H1 (cell line): ENCODE measurements at regions not wholly inside any gene's neighbourhood (a gene's known extent, or its start where the extent isn't known, plus 50 kb on each side); places are given as distances from the start of the nearest gene placed in this dataset.

ENCODE experiments used
- CTCF ChIA-PET: fragments of 300-600 bp; sonication (Branson Sonifier 250); formaldehyde crosslinking; loops from one replicate; lab custom pipeline; 2021; ENCODE audit not compliant: partially characterized antibody; lab: Charles Lee
- POLR2A ChIA-PET: fragments of 300-600 bp; sonication (Branson Sonifier 250); formaldehyde crosslinking; loops from one replicate; lab custom pipeline; 2021; ENCODE audit warnings: inconsistent platforms; ENCODE audit not compliant: partially characterized antibody; lab: Charles Lee
- DNase-seq, 2 experiments: peaks; one replicate each; pipeline versions ENCODE4 v3.0.0 to v3.0.0-alpha.2; 2010 to 2022; ENCODE audit warnings: low spot score in 2 of 2, low read depth in 1 of 2, mixed read lengths in 1 of 2
- FAIRE-seq: peaks from 2 replicates; lab custom pipeline; 2011; peaks lifted over from hg19 to GRCh38; lab: Jason Lieb, UNC
- H2AFZ ChIP-seq: 2 replicates; pipeline ENCODE4 v1.8.1; 2012; ENCODE audit warnings: low read length, inconsistent platforms
- H2AK5ac ChIP-seq: 2 replicates; pipeline ENCODE4 v1.6.1; 2013; ENCODE audit warnings: low read depth, low read length
- H2BK120ac ChIP-seq: replicated peaks from 2 replicates; pipeline ENCODE3; 2013; ENCODE audit warnings: low read depth, low read length, inconsistent platforms
- H2BK12ac ChIP-seq: 2 replicates; pipeline ENCODE4 v1.6.1; 2013; ENCODE audit warnings: low read depth, low read length
- H2BK15ac ChIP-seq: 2 replicates; pipeline ENCODE4 v1.6.1; 2013; ENCODE audit warnings: low read length
- H2BK20ac ChIP-seq: 2 replicates; pipeline ENCODE4 v1.6.1; 2013; ENCODE audit warnings: low read length
- H2BK5ac ChIP-seq: 2 replicates; pipeline ENCODE4 v1.6.1; 2013; ENCODE audit warnings: low read depth, low read length
- H3K14ac ChIP-seq: 2 replicates; pipeline ENCODE4 v1.6.1; 2013; ENCODE audit warnings: inconsistent platforms; ENCODE audit not compliant: insufficient read length
- H3K18ac ChIP-seq: 2 replicates; pipeline ENCODE4 v1.6.1; 2013; ENCODE audit warnings: low read length; ENCODE audit errors: extremely low read depth
- H3K23ac ChIP-seq: 2 replicates; pipeline ENCODE4 v1.6.1; 2013; ENCODE audit warnings: inconsistent platforms; ENCODE audit not compliant: insufficient read length
- H3K23me2 ChIP-seq: 2 replicates; pipeline ENCODE4 v1.6.1; 2013; ENCODE audit warnings: low read depth, low read length
- H3K27ac ChIP-seq: 2 replicates; pipeline ENCODE4 v1.6.1; 2011; ENCODE audit warnings: low read depth, low read length, inconsistent platforms
- H3K27me3 ChIP-seq, 4 experiments: replicated peaks in 1 of 4; 1 replicate in 1 of 4; 2 replicates in 3 of 4; pipeline versions ENCODE4 v1.6.1 to v1.8.1; 2011 to 2013; ENCODE audit warnings: low read length in 3 of 4, mild to moderate bottlenecking in 3 of 4, inconsistent platforms in 2 of 4, mixed read lengths in 2 of 4, moderate library complexity in 1 of 4; ENCODE audit not compliant: control insufficient read depth in 3 of 4, insufficient read depth in 3 of 4; ENCODE audit errors: extremely low read depth in 1 of 4
- H3K36me3 ChIP-seq, 4 experiments: 2 replicates each; pipeline versions ENCODE4 v1.6.1 to v1.8.1; 2011 to 2013; ENCODE audit warnings: mild to moderate bottlenecking in 4 of 4, low read length in 3 of 4, moderate library complexity in 2 of 4, control low read depth in 1 of 4, inconsistent platforms in 1 of 4; ENCODE audit not compliant: insufficient read depth in 4 of 4, control insufficient read depth in 2 of 4
- H3K4ac ChIP-seq: replicated peaks from 2 replicates; pipeline ENCODE3; 2013; ENCODE audit warnings: low read length, low read depth, mixed read lengths, inconsistent platforms; ENCODE audit not compliant: insufficient read length
- H3K4me1 ChIP-seq, 4 experiments: replicated peaks in 1 of 4; 1 replicate in 1 of 4; 2 replicates in 3 of 4; pipeline versions ENCODE4 v1.6.1 to v1.8.1; 2011 to 2013; ENCODE audit warnings: low read length in 3 of 4, inconsistent platforms in 2 of 4, mixed read lengths in 1 of 4; ENCODE audit not compliant: insufficient read depth in 4 of 4, control insufficient read depth in 3 of 4
- H3K4me2 ChIP-seq, 2 experiments: 2 replicates each; pipeline versions ENCODE4 v1.6.1 to v1.8.1; 2011 to 2013; ENCODE audit warnings: low read depth in 2 of 2, low read length in 2 of 2, control low read depth in 1 of 2, inconsistent platforms in 1 of 2, mild to moderate bottlenecking in 1 of 2; ENCODE audit not compliant: insufficient read depth in 1 of 2
- H3K4me3 ChIP-seq, 4 experiments: fragments of 200-600, 300-600 bp in 1 of 4; sonication (generic), shearing (Covaris generic), sonication (Bioruptor Twin) in 1 of 4; 2 replicates each; pipeline versions ENCODE4 v1.5.1 to v1.8.1; 2011 to 2016; ENCODE audit warnings: low read length in 4 of 4, low read depth in 3 of 4, control low read depth in 2 of 4, inconsistent platforms in 2 of 4, mild to moderate bottlenecking in 2 of 4, mixed read lengths in 1 of 4, moderate library complexity in 1 of 4; ENCODE audit not compliant: insufficient read depth in 2 of 4; ENCODE audit errors: extremely low read depth in 1 of 4
- H3K56ac ChIP-seq: replicated peaks from 2 replicates; pipeline ENCODE3; 2013; ENCODE audit warnings: low read depth, mild to moderate bottlenecking, mixed read lengths, low read length, inconsistent platforms; ENCODE audit not compliant: insufficient read length
- H3K79me1 ChIP-seq: 2 replicates; pipeline ENCODE4 v1.6.1; 2013; ENCODE audit warnings: low read depth, low read length, control low read depth
- H3K79me2 ChIP-seq, 2 experiments: 2 replicates each; pipeline versions ENCODE4 v1.6.1 to v1.8.1; 2012 to 2013; ENCODE audit warnings: low read length in 2 of 2, mild to moderate bottlenecking in 2 of 2, inconsistent platforms in 1 of 2; ENCODE audit not compliant: insufficient read depth in 2 of 2, control insufficient read depth in 1 of 2
- H3K9ac ChIP-seq, 4 experiments: replicated peaks in 1 of 4; 1 replicate in 1 of 4; 2 replicates in 3 of 4; pipeline versions ENCODE4 v1.6.1 to v1.8.1; 2011 to 2013; ENCODE audit warnings: low read depth in 3 of 4, low read length in 3 of 4, control low read depth in 2 of 4, mild to moderate bottlenecking in 2 of 4, moderate library complexity in 2 of 4, inconsistent platforms in 1 of 4; ENCODE audit errors: extremely low read depth in 1 of 4
- H3K9me3 ChIP-seq, 2 experiments: 2 replicates each; pipeline versions ENCODE4 v1.6.1 to v1.8.1; 2012 to 2013; ENCODE audit warnings: mild to moderate bottlenecking in 2 of 2, moderate library complexity in 2 of 2, control low read depth in 1 of 2, inconsistent platforms in 1 of 2, low read depth in 1 of 2, low read length in 1 of 2, mixed read lengths in 1 of 2; ENCODE audit not compliant: insufficient read depth in 2 of 2
- H4K20me1 ChIP-seq, 2 experiments: replicated peaks in 1 of 2; 2 replicates each; pipeline versions ENCODE3 to v1.8.1; 2011 to 2013; ENCODE audit warnings: inconsistent platforms in 2 of 2, low read length in 2 of 2, mild to moderate bottlenecking in 1 of 2; ENCODE audit not compliant: insufficient read depth in 2 of 2, control insufficient read depth in 1 of 2
- H4K5ac ChIP-seq: 2 replicates; pipeline ENCODE4 v1.6.1; 2013; ENCODE audit warnings: low read length, low read depth, mixed read lengths, inconsistent platforms; ENCODE audit not compliant: insufficient read length
- H4K8ac ChIP-seq: 2 replicates; pipeline ENCODE4 v1.8.0; 2013; ENCODE audit warnings: mild to moderate bottlenecking, moderate library complexity, low read length, inconsistent platforms; ENCODE audit not compliant: insufficient read depth; ENCODE audit errors: extremely low read depth
- H4K91ac ChIP-seq: replicated peaks from 2 replicates; pipeline ENCODE3; 2013; ENCODE audit warnings: low read length, mixed read lengths, inconsistent platforms; ENCODE audit not compliant: insufficient read length
- CEBPB ChIP-seq: IDR thresholded peaks from 2 replicates; pipeline ENCODE4 v1.6.1; 2012; ENCODE audit warnings: low read depth, low read length
- JUN ChIP-seq: IDR thresholded peaks from 2 replicates; pipeline ENCODE4 v1.6.1; 2011; ENCODE audit warnings: low read depth, mild to moderate bottlenecking, improper control_type of control experiment, low read length
- JUND ChIP-seq: IDR thresholded peaks from 2 replicates; pipeline ENCODE4 v1.6.1; 2011; ENCODE audit warnings: mild to moderate bottlenecking, improper control_type of control experiment, low read length
- MAFK ChIP-seq: IDR thresholded peaks from 2 replicates; pipeline ENCODE4 v1.6.1; 2012; ENCODE audit warnings: low read depth, mild to moderate bottlenecking, improper control_type of control experiment, low read length
- RNF2 ChIP-seq: fragments of 200-900, 300-1000 bp; sonication (generic); IDR thresholded peaks from 2 replicates; pipeline ENCODE4 v1.7.1; 2016; ENCODE audit warnings: borderline replicate concordance, low read depth, mild to moderate bottlenecking, antibody characterized with exemption, low read length; ENCODE audit not compliant: poor library complexity, severe bottlenecking; ENCODE audit errors: missing control alignments
- RXRA ChIP-seq: IDR thresholded peaks from 2 replicates; pipeline ENCODE4 v1.6.1; 2011; ENCODE audit warnings: low read depth, mild to moderate bottlenecking, low read length, moderate library complexity; ENCODE audit not compliant: insufficient read depth
- TCF12 ChIP-seq: IDR thresholded peaks from 2 replicates; pipeline ENCODE4 v1.6.1; 2011; ENCODE audit warnings: low read depth, mild to moderate bottlenecking, low read length
- YY1 ChIP-seq: IDR thresholded peaks from 2 replicates; pipeline ENCODE4 v1.6.1; 2011; ENCODE audit warnings: low read depth, mild to moderate bottlenecking, low read length
- WGBS, 2 experiments: shearing (Covaris generic) in 1 of 2; methylation state at CpG; one replicate each; pipeline versions ENCODE4 v1.1.6 to v1.1.7; 2013 to 2015; ENCODE audit warnings: low lambda C conversion rate in 2 of 2, mixed read lengths in 2 of 2, inconsistent platforms in 1 of 2, low coverage in 1 of 2, missing lambda C conversion rate in 1 of 2; ENCODE audit not compliant: insufficient replicate concordance in 2 of 2, insufficient coverage in 1 of 2, insufficient read length in 1 of 2; ENCODE audit errors: extremely low coverage in 1 of 2, missing lambda C conversion rate in 1 of 2; 5-methylcytosine and 5-hydroxymethylcytosine counted together
- TF ChIP-seq, protein P1 (sequence below): IDR thresholded peaks from 2 replicates; pipeline ENCODE4 v1.6.1; 2011; ENCODE audit warnings: low read depth, mild to moderate bottlenecking, low read length; ENCODE audit not compliant: insufficient read depth

DNA sequence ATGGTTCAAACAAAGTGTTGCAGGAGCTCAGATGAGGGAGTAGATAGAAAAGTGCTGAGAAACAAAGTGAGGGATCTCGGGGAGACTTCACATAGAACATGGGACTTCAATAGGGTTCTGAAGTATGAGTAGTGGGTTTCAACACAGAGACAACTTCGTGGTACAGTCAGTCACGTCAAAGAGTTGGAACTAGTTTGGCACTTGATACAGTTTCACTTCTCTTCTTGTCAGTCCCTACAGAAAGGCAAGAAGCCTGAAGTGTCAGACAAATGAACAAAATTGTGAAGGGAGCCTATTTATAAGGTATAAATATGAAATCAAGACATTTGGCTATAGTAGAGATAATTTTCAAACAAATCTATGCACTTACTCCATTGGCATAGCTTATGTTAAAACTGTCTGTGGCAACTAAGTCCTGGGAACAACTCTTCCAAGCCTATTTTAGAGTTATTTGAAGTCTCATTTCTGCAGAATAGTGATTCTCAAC lies 338.0 kb downstream of the TDRD15 start:
- no peak overlapping the region for H3K56ac ChIP-seq
- no peaks in the 10 kb centered on the region for H3K79me2 ChIP-seq
- H3K23me2 ChIP-seq = no peaks in the 10 kb centered on the region
- H4K8ac ChIP-seq = no peak overlapping the region
- no peak overlapping the region for H2BK5ac ChIP-seq
- no peaks in the 10 kb centered on the region for H3K4me1 ChIP-seq
- H2BK12ac ChIP-seq = no peak overlapping the region
- H3K4ac ChIP-seq = no peak overlapping the region
- H3K23ac ChIP-seq = no peak overlapping the region
- 100% methylated on average over 3 of the region's 3 CpGs; no CpG with 5 or more reads in 1 of the 2 experiments for WGBS, 2 experiments
- H4K20me1 ChIP-seq = no peaks in the 10 kb centered on the region
- no peak overlapping the region for H2AFZ ChIP-seq
- CTCF ChIA-PET = interaction anchor here (1.0 kb wide), 1 partner anchor 15 kb away, joined by 3 read pairs; no protein-coding TSS in a partner anchor
- H3K36me3 ChIP-seq = no peaks in the 10 kb centered on the region; a peak in 1 of 8 replicates
- no peak overlapping the region for H4K91ac ChIP-seq
- FAIRE-seq (no peak), DNase-seq (no peak)
- no peak overlapping the region for H2BK120ac ChIP-seq
- POLR2A ChIA-PET = no interaction called here
- no peaks in the 10 kb centered on the region for H3K27me3 ChIP-seq
- no peak overlapping the region for H3K9ac ChIP-seq
- no peak overlapping the region for H3K4me3 ChIP-seq
- no peak overlapping the region for H3K14ac ChIP-seq
- H2BK15ac ChIP-seq = no peak overlapping the region
- peaks cover 0 to 6% of the 10 kb centered on the region in 2 experiments; a peak in 2 of 4 replicates for H3K9me3 ChIP-seq
- H3K27ac ChIP-seq = no peak overlapping the region
- H3K4me2 ChIP-seq = no peak overlapping the region
- no peak overlapping the region for H3K18ac ChIP-seq
- H2BK20ac ChIP-seq = no peak overlapping the region
- H2AK5ac ChIP-seq = no peak overlapping the region
- no peaks in the 10 kb centered on the region for H3K79me1 ChIP-seq
- H4K5ac ChIP-seq = no peak overlapping the region
- TF ChIP-seq MAFK (no peak), TCF12 (no peak), CEBPB (no peak), JUND (no peak), JUN (no peak), RNF2 (no peak), YY1 (no peak), RXRA (no peak)
- TF ChIP-seq, protein P1, sequence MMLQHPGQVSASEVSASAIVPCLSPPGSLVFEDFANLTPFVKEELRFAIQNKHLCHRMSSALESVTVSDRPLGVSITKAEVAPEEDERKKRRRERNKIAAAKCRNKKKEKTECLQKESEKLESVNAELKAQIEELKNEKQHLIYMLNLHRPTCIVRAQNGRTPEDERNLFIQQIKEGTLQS = no peak
